ENCODE measurements at regions not wholly inside any gene's neighbourhood (a gene's known extent, or its start where the extent isn't known, plus 50 kb on each side); places are given as distances from the start of the nearest gene placed in this dataset.

GRCh38 chr3:7915356-7915755 lies 586.3 kb upstream of the LMCD1 start:
- H3K9me3 Mint-ChIP-seq (ENCODE audit: unreplicated experiment), result no peaks in the 10 kb centered on the region
- no peak overlapping the region for H3K27ac Mint-ChIP-seq (ENCODE audit: unreplicated experiment)
- no peaks in the 10 kb centered on the region for H3K4me1 Mint-ChIP-seq (ENCODE audit: low read depth, unreplicated experiment)
- DNase-seq, result no peak
- no peaks in the 10 kb centered on the region for H3K27me3 Mint-ChIP-seq (ENCODE audit: unreplicated experiment)
- no peak for TF ChIP-seq CTCF (IDR thresholded peaks at IDR 0.05; ENCODE audit: partially characterized antibody, unreplicated experiment)
- no peak overlapping the region for H3K4me3 Mint-ChIP-seq (ENCODE audit: unreplicated experiment)
- no peaks in the 10 kb centered on the region for H3K36me3 Mint-ChIP-seq (ENCODE audit: unreplicated experiment)

GRCh38 chr3:7917443-7918151 lies 584.0 kb upstream of the LMCD1 start:
- no peak for TF ChIP-seq CTCF (IDR thresholded peaks at IDR 0.05; ENCODE audit: partially characterized antibody, unreplicated experiment)
- no peak for DNase-seq
- no peaks in the 10 kb centered on the region for H3K27me3 Mint-ChIP-seq (ENCODE audit: unreplicated experiment)
- H3K9me3 Mint-ChIP-seq (ENCODE audit: unreplicated experiment), result no peaks in the 10 kb centered on the region
- H3K27ac Mint-ChIP-seq (ENCODE audit: unreplicated experiment), result no peak overlapping the region
- H3K4me3 Mint-ChIP-seq (ENCODE audit: unreplicated experiment), result no peak overlapping the region
- H3K36me3 Mint-ChIP-seq (ENCODE audit: unreplicated experiment), result no peaks in the 10 kb centered on the region
- no peaks in the 10 kb centered on the region for H3K4me1 Mint-ChIP-seq (ENCODE audit: low read depth, unreplicated experiment)

- H3K9me3 Mint-ChIP-seq (ENCODE audit: unreplicated experiment), result no peaks in the 10 kb centered on the region
- no peaks in the 10 kb centered on the region for H3K27me3 Mint-ChIP-seq (ENCODE audit: unreplicated experiment)
- DNase-seq, result no peak
- H3K27ac Mint-ChIP-seq (ENCODE audit: unreplicated experiment), result no peak overlapping the region
- no peaks in the 10 kb centered on the region for H3K36me3 Mint-ChIP-seq (ENCODE audit: unreplicated experiment)
- H3K4me1 Mint-ChIP-seq (ENCODE audit: low read depth, unreplicated experiment), result no peaks in the 10 kb centered on the region
- TF ChIP-seq CTCF (IDR thresholded peaks at IDR 0.05; ENCODE audit: partially characterized antibody, unreplicated experiment), result no peak
- no peak overlapping the region for H3K4me3 Mint-ChIP-seq (ENCODE audit: unreplicated experiment)
These were observed 581.4 kb upstream of the LMCD1 start for GRCh38 chr3:7920211-7920610.

DNA sequence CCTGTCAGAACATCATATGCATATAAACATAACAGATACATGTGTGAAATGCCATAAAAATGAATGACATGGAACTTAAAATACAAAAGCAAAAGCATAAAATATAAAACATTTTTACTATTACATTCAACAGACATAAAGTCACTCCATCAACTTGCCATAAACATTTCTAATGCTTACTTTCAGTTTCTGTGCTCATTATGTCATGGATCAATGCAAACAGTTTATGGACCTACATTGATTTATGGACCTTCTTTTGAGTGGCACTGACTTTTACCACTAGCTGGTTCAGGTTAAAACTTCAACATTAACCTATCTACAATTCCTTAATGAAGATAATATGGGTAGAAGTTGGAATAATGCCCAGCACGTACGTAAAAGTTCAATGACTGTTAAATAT lies 577.4 kb upstream of the LMCD1 start:
- peaks cover 2% of the 10 kb centered on the region for H3K27me3 Mint-ChIP-seq (ENCODE audit: unreplicated experiment)
- no peak for DNase-seq
- H3K4me1 Mint-ChIP-seq (ENCODE audit: low read depth, unreplicated experiment), result no peaks in the 10 kb centered on the region
- TF ChIP-seq CTCF (IDR thresholded peaks at IDR 0.05; ENCODE audit: partially characterized antibody, unreplicated experiment), result no peak
- no peaks in the 10 kb centered on the region for H3K36me3 Mint-ChIP-seq (ENCODE audit: unreplicated experiment)
- H3K27ac Mint-ChIP-seq (ENCODE audit: unreplicated experiment), result no peak overlapping the region
- no peak overlapping the region for H3K4me3 Mint-ChIP-seq (ENCODE audit: unreplicated experiment)
- peaks cover 1% of the 10 kb centered on the region for H3K9me3 Mint-ChIP-seq (ENCODE audit: unreplicated experiment)

- no peak overlapping the region for H3K4me3 Mint-ChIP-seq (ENCODE audit: unreplicated experiment)
- H3K27me3 Mint-ChIP-seq (ENCODE audit: unreplicated experiment), result peaks cover 2% of the 10 kb centered on the region
- no peaks in the 10 kb centered on the region for H3K36me3 Mint-ChIP-seq (ENCODE audit: unreplicated experiment)
- no peak for DNase-seq
- peaks cover 1% of the 10 kb centered on the region for H3K9me3 Mint-ChIP-seq (ENCODE audit: unreplicated experiment)
- no peak for TF ChIP-seq CTCF (IDR thresholded peaks at IDR 0.05; ENCODE audit: partially characterized antibody, unreplicated experiment)
- no peaks in the 10 kb centered on the region for H3K4me1 Mint-ChIP-seq (ENCODE audit: low read depth, unreplicated experiment)
- no peak overlapping the region for H3K27ac Mint-ChIP-seq (ENCODE audit: unreplicated experiment)
These were observed 574.6 kb upstream of the LMCD1 start for GRCh38 chr3:7927015-7927414.
